ENCODE measurements at regions not wholly inside any gene's neighbourhood (a gene's known extent, or its start where the extent isn't known, plus 50 kb on each side); places are given as distances from the start of the nearest gene placed in this dataset.
A peak's percentile ranks its signal among the peaks of the same experiment; 100 is the strongest.

DNA sequence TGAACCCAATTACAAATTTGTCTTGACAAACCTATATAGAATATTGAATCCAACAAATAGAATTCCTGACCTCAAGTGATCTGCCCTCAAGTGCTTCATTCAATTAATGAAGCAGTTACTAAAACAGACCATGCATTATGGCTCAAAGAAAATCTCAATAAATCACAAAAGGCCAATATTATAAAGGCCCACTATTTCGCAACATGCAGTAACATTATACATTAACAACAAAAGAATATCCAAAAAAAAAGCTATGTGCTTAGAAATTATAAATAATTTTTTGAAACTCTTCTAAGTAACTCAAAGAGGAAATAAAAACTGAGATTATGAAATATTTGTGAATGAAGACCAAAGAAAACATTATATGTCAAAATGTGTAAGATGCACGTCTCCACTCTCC, 177.7 kb downstream of the ZNF674 start:
- DNase-seq, result no peak

DNA sequence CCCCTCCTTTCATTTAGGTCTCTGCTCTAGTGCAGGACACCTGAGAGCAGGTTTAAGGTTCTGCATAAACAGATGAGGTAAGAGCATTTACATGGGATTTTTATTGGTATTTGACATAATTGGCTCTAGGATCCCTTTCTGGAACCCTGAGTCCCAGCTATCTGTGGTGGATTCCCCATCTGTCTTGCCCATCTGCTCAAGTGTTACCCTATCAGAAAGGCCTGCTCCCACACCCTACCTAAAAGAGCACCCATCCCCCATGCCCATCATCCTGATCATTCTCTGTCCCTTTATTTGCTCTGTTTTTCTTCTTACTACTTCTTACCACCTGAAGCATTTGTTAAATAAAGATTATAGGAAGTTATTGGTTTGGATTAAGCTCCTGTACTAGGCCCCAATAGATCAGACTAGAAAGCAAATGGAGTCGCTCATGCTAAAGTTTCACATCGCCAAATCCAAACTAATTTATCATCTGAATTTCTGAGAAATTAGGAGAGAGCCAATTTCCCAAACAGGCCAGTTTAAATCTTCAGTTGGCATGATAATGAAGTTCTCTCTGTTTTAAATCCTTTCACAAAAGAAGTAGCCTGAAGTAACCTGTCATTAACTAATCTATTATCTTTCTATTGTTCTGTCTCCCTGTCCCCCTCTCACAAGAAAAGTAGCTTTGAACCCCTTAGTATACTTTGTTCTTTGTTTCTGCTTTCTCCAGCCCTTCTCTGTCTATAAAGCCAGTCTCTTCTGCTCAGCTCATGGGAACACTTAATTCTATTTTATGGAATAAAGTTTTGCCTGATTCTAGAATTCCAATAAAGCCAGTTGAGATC, 178.6 kb downstream of the ZNF674 start:
- no peak for DNase-seq

DNA sequence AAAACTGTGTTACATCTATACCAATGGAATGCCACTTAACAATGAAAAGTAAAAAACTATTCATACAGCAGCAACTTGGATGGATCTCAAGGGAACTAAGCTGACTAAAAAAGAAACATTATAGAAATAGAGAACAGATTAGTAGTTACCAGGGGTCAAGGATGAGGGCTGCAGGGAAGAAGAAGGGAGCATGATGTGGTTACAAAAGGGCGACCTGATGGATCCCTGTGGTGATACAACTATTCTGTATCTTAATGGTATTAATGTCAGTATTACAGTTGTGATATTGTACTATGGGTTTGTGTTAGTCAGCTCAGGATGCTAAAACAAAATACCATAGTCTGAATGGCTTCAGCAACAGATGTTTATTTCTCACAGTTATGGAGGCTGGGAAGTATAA, 190.7 kb downstream of the ZNF674 start:
- no peak for DNase-seq

DNA sequence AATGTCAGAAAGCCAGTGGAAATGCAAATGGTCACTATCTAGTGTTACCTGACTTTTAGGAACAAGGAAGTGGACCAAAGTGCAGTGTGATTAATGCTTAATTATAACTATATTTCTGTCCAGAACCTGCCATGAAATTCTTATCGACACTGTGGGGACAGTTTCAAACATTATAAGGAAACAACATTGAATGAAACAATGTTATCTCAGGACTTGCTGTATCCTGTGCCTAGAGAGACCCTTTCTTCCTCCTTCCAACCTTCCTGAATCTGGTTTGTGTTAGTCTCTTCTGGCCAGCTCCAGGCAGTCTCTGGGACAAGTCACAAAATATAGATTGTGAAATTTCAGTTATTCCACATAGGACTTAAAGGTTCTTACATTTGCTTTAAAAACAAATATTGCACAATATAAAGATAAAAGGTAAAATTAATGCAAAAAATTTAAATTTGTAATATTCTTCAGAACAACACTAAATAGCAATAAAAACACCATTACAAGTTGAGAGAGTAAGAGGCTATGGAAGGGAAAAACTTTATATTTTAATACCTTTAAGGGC, 203.4 kb downstream of the ZNF674 start:
- no peak for DNase-seq

DNA sequence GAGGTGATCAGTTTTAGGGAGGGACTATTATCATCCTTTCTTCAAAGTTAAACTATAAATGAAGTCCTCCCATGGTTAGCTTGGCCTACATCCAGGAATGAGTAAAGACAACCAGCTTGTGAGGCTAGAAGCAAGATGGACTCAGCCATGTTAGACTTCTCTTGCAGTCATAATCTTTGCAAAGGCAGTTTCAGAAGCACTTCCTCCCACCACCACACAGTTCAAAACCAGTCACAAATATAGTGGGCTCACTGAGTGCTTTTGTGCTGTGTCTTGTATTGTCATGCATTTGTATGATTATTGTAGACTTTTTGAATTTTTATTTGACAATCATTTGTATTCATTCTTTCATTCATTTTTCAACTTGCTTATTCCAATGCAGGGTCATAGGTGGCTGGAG, 204.5 kb downstream of the ZNF674 start:
- no peak for DNase-seq

DNA sequence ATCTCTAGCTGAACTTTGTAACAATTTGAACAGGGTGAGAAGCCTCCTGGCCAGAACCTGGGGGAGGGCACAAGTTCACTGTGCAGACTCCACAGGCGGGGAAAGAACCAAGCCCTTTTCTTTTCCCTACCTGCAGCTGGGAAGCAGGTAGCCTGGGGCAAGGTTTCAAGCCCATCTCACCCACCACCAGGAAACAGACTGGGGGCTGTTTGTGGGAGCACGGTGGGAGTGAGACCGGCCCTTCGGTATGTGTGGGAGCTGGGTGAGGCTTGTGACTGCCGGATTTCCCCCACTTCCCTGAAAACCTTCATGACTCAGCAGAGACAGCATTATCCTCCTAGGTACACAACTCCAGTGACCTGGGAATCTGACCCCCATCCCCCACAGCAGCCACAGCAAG, 211.7 kb downstream of the ZNF674 start:
- no peak for DNase-seq

DNA sequence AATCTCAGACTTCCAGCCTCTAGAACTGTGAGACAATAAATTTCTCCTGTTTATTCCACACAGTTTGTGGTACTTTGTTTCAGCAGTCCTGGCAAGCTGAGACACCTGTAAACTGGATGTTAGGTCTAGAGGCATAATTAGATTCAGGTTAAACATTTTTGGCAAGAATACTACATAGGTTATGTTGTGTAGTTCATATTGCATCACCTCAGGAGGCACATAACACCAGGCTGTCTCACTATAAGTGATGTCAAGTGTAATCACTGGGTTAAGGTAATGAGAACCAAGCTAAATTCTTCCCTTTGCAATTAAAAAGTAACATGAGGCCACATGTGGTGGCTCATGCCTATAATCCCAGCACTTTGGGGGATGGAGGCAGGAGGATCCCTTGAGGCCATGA, 214.2 kb downstream of the ZNF674 start:
- DNase-seq, result no peak

DNA sequence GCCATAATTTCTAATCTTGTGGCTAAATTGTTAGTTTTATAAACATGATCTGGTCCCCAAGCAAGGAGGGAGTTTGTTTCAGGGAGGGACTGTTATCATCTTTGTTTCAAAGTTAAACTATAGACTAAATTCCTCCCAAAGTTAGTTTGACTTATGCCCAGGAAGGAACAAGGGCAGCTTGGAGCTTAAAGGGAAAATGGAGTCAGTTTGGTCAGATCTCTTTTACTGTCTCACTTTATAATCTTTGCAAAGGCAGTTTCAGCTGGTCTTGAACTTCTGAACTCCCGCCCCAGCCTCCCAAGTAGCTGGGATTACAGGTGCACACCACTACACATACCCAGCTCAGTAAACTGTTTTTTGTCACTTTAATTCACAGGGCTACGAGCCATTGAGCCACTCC, 214.7 kb downstream of the ZNF674 start:
- DNase-seq, result no peak

DNA sequence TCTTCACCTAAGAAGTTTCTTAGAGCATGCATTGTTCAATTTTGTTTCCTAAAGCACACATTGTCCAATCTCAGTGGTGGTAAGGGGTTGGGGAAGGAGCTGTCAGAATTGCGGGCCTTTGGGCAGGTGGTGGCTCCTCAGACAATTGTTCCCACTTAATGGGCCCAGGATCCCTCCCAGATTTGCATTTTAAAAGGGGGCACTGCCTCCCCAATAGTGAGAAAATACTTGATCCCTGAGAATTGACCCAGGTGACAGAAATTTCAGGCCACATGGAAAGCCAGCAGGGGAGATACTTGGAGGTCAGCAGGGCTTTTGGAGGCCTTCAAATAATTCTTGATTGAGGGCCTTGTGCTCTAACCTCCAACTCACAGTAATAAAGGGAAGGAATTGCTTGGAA, 217.1 kb downstream of the ZNF674 start:
- DNase-seq, result no peak

DNA sequence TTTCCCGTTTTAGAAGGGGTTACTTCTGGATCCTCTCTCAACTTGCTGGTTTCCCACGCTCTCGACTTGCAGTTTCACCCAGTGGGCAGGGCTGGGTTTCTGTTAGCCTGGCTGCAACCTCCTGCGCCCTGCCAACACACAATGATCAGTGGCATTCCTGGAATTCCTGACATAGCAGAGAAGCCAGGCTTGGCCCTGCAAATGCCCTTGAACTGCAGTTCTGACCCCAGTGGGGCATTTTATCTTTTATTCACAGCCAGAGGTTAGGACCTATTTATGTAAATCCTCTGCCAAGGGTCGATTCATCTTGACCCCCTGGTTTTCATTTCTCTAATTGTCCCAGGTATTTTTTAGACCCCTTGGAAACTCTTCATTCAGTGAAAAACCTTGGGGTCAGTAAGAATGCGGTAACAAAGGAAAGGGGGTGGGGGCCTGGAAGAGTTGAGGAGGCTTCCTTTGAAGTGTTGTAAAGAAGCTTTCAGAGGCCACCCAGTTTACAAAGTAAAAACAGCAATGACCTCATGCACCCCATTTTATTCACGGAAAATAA, 217.6 kb downstream of the ZNF674 start:
- no peak for DNase-seq

DNA sequence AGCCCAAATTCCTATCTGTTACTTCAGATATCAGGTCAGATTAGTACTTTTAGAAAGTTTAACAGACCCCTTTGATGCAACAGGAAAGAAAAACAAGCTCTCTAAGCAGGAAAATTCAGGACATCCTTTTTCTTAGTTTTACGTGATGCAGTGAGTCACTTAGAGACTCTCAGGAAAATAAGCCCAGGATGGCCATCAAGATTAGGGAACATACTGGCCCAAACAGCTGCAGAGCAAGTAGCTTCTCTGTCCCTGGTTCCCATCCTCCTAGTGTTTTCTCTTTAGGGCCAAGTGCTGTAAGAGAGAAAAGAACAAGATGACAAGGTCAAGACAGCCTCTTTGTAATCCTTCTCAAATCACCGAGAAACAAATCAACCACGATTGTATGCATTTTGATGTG, 219.1 kb downstream of the ZNF674 start:
- DNase-seq, result no peak

DNA sequence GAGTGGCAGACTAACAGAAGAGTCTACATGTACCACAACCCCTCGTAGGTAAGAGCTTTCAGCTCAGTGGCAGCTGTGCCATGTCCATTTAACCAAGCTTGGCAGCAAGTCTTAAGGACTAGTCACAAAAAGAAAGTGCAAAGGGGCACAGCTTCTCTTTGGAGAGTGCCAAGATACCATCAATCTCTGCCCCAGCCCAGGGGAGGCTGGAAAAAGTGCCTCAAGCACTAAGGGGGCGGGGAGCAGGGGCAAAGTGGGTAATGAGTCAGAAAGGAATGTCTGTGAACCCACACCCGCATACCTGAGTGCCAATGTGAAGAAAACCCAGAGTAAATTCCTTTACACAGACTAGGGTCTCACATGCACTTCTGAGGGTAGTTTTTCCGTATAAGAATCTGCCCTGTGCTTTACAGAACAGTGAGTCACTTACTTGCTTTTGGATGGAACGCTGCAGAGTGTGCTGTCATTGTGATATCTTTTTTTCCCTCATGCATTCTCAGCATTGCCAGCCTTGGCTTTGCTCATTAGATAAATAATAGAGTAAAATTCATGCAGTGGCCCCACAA, 219.8 kb downstream of the ZNF674 start:
- peak in 3 of 56 donors; percentile 0 to 27 (median 3) for DNase-seq

DNA sequence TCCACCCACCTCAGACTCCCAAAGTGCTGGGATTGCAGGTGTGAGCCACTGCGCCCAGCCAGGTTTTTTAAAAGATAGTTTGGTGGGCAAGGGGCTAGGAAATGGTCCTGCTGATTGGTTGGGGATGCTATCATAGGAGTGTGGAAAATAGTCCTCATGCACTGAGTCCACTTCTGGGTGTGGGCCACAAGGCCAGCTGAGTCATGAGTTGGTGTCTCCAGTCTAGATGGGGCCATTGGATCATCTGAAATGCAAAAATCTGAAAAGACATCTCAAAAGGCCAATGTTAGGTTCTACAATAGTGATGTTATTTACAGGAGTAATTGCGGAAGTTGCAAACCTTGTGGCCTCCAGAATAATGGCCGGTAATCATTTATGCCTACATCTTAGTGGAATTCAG, 221.1 kb downstream of the ZNF674 start:
- DNase-seq, result no peak

DNA sequence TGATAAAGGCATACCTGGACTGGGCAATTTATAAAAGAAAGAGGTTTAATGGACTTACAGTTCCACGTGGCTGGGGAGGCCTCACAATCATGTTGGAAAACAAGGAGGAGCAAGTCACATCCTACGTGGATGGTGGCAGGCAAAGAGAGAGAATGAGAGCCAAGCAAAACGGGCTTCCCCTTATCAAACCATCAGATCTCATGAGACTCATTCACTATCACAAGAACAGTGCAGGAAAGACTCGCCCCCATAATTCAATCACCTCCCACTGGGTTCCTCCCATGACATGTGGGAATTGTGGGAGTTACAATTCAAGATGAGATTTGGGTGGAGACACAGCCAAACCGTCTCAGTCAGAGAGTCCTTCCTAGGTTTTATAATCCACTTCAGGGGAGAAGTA, 222.3 kb downstream of the ZNF674 start:
- DNase-seq, result peak in 9 of 56 donors; percentile 1 to 37 (median 3)

DNA sequence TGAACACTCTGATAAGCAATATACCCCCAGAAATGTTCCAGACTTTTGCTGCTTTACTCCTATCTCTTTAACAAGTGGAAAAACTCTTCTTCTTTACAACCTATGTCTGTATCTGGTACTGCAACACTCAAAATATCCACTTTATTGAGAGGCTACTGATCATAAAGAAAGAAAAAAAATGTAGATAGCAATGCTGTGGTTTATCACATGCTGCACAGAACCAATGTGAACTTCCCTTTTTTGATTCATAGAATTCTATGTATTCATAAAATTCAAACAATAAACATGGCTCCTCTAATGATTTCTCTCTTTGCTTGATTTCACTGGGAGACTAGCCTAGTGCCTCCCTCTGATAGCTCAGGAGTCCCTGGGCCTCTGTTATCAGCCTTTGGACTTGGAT, 223.5 kb downstream of the ZNF674 start:
- DNase-seq, result no peak

DNA sequence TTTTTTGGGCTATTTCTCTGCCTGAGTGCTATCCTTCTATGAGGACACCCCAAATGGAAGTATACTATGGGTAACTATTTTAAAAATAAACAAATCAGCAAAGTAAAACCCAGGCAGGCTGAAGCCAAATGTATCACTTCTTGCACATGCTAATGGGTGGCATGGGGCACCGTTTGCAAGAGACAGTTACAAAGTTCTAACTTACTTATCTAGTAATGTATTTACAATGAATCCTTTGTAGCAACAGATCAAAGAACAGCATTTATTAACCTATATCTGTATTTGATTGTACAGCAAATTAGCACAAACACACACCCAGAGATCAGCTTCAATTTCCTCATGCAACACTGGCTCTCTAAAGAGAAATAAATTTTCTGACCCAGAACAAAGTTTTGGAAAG, 225.5 kb downstream of the ZNF674 start:
- no peak for DNase-seq

DNA sequence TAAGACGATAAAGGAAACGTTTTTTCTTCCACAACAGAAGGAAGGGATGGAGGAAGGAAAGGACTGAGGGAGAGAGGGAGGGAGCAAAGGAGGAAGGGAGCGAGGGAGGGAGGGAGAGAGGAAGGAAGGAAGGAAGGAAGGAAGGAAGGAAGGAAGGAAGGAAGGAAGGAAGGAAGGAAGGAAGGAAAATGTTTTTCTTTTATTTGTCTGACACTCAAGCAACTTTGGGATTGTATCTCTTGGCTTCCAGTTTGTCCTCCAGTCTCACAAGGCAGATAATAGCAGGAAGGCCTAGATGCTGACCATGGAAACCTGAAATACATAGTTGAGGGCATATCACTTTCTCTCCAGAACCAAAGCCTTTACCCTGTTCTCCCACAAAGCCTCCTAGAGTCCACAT, 226.7 kb downstream of the ZNF674 start:
- DNase-seq, result no peak

DNA sequence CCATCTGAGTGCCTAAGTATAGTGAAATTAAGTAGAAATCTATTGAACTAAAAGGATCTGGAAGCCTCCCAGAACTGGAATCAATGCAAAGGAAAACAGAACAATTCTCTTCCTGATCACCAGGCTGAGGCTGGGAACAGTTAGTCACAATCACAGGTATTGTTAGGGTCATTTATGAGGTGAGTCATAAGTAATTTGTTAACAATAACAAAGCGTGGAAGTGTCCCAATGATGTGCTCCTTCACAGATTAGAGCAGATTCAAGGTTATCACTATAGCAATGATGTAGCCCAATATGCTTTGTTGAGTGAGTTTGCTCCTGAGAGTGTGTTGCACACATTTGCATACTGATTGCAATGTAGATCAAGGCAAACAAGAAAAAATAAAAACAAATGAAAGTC, 228.1 kb downstream of the ZNF674 start:
- no peak for DNase-seq

DNA sequence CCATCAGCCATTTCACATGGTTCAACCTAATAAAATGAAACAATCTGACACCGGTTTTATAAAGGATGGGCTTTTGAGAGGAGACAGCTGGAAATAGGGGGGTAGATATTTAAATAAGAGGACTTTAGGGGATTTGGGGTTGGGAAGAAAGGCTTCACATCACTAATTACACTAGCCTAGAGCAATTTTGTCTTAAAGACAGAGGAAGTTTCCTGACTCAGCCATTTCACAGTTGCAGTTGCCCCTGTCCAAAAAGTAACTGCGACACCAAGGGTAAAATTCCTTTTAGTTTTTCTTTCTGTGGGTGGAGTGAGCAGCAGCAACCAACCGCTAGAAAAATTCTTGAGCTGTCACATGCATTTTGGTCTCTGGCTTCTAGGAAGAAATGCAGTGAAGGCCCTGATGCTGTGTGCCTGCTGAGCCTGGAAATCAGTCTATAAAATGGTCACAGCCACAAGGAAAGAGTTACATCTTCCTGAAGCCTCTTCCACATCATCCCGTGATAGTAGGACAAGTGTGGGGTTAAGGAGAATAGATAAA, 233.6 kb downstream of the ZNF674 start:
- no peak for DNase-seq

DNA sequence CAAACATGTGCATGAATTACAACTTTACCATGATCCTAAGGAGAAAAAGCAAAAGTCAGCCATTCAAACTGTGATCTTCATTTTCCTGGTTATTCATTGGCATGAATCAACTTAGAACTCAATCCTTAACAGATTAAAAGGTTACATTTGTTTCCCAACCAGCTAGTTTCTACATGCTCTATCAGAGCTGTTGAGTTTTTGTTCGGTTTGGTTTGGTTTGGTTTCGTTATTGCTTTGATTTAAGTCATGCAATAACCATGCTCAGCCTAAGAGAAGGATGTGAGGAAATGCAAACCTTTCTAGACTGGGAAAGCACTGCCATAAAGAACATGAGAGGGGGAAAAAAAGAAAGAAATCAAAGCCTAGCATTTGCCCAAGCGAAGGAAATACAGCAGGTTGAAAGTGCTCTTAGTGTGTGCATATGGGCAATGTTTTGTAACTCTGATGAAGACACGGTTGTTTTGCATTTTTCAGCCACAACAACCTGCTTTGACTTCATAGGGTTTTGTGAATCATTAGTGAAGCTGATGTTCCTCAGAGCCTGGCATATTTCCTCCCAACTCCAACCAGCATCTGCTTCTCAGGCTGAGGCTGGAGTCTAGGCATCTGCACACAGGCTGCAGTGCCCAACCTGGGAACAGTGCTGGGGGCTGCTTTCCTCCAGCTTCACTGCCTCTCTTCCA, 234.3 kb downstream of the ZNF674 start:
- no peak for DNase-seq

DNA sequence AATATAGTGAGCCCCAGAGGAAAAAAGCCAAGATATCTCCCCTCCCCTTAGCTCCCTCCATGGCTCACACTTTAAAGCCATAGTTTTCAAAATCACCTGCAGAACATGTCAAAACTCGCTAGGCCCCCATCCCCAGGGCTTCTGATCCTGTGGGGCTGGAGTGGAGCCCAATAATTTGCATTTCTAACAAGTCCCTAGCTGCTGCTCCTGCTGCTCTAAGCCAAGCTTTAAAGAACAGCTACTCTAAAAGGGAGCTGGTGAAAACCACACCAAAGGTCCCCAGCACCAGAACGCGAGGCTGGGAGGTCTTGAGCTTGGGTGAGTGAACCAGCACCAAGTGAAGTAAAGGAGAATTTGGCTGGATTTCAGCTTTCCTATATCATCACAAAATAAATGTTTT, 237.1 kb downstream of the ZNF674 start:
- no peak for DNase-seq

DNA sequence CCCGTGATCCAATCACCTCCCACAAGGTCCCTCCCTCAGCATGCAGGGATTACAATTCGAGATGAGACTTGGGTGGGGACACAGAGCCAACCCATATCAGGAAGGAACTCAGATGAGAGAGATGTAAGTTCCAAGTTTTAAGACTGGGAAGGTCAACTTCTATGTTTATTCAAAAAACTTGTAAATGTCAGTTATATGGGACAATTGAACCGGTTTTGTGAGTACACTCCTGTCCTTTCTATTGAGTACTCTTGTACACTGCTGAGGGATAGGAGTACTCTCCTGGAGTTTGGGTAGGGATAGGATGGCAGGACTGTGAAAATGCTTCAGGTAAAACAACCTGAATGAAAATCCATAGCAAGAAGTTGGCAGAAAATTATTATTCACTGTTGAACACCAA, 239.1 kb downstream of the ZNF674 start:
- DNase-seq, result no peak
